ENCODE measurements at regions not wholly inside any gene's neighbourhood (a gene's known extent, or its start where the extent isn't known, plus 50 kb on each side); places are given as distances from the start of the nearest gene placed in this dataset.

GRCh38 chr10:36942616-36943015 lies 182.8 kb upstream of the ANKRD30A start:
- TF ChIP-seq EZH2 (IDR thresholded peaks at IDR 0.05; ENCODE audit: insufficient read depth, low read length), result no peak
- no peak for TF ChIP-seq CTCF (IDR thresholded peaks at IDR 0.05; ENCODE audit: insufficient read depth, low read depth, low read length)

Measured in astrocyte (in vitro differentiated cells and primary cell).